ENCODE measurements at regions not wholly inside any gene's neighbourhood (a gene's known extent, or its start where the extent isn't known, plus 50 kb on each side); places are given as distances from the start of the nearest gene placed in this dataset.

DNA sequence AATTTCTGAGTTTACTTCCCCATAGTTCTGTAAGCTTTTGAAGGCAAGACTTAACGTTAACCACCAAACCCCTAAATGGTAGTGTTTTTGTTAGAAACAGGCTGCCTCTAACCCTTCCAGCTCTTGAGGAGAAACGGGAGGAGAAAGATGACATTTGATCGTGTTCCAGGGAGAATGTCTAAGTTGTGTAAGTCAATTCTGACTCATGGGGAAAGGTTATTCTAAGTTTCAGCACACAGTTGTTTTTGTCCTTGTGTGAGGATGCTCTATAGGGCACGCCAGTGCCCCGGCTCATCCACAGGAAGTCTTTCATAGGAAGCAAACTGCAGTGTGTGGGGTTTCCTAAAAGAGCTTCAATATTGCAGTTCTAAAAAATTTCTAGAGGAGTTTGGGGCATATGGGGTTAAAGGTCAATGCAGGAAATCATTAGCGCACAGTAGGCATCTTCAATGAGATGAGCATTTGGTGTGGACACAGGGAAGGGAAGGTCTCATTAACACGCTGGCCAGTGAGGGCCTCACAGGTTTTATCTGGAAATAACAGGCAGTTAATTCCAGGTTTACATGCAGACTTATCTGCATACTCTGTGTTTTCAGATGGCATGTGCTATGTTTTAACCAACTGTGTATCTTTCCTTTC, 638.2 kb upstream of the IGFBP3 start:
- H2AFZ ChIP-seq (replicated peaks), result no peak overlapping the region
- Mint-ChIP-seq H3K9me3 (peaks cover 17% of the 10 kb centered on the region), H3K36me3 (no peaks in the 10 kb centered on the region), H3K4me1 (peaks cover 16% of the 10 kb centered on the region), H3K4me3 (no peak overlapping the region), H3K27ac (no peak overlapping the region), H3K27me3 (ENCODE audit: insufficient read depth, low read depth) (no peaks in the 10 kb centered on the region)
- DNase-seq (ENCODE audit: low spot score), result no peak
- TF ChIP-seq, protein P1, sequence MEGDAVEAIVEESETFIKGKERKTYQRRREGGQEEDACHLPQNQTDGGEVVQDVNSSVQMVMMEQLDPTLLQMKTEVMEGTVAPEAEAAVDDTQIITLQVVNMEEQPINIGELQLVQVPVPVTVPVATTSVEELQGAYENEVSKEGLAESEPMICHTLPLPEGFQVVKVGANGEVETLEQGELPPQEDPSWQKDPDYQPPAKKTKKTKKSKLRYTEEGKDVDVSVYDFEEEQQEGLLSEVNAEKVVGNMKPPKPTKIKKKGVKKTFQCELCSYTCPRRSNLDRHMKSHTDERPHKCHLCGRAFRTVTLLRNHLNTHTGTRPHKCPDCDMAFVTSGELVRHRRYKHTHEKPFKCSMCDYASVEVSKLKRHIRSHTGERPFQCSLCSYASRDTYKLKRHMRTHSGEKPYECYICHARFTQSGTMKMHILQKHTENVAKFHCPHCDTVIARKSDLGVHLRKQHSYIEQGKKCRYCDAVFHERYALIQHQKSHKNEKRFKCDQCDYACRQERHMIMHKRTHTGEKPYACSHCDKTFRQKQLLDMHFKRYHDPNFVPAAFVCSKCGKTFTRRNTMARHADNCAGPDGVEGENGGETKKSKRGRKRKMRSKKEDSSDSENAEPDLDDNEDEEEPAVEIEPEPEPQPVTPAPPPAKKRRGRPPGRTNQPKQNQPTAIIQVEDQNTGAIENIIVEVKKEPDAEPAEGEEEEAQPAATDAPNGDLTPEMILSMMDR (IDR thresholded peaks at IDR 0.05), result no peak
- no peak for TF ChIP-seq EZH2phosphoT487 (IDR thresholded peaks at IDR 0.05)
- no peak for TF ChIP-seq EZH2 (IDR thresholded peaks at IDR 0.05)
- H3K4me3 ChIP-seq, result no peak overlapping the region
- no peaks in the 10 kb centered on the region for H4K20me1 ChIP-seq (ENCODE audit: low read depth)
- no peaks in the 10 kb centered on the region for H3K36me3 ChIP-seq
- no peaks in the 10 kb centered on the region for H3K9me3 ChIP-seq (ENCODE audit: low read depth)
- H3F3A ChIP-seq (ENCODE audit: low read depth), result no peaks in the 10 kb centered on the region
- no peaks in the 10 kb centered on the region for H3K27me3 ChIP-seq
- H3K4me2 ChIP-seq, result no peak overlapping the region
- H3K27ac ChIP-seq, result no peak overlapping the region
- H3K79me2 ChIP-seq (ENCODE audit: low read depth), result no peaks in the 10 kb centered on the region
- no peak overlapping the region for H3K9ac ChIP-seq
- H3K4me1 ChIP-seq, result no peaks in the 10 kb centered on the region

DNA sequence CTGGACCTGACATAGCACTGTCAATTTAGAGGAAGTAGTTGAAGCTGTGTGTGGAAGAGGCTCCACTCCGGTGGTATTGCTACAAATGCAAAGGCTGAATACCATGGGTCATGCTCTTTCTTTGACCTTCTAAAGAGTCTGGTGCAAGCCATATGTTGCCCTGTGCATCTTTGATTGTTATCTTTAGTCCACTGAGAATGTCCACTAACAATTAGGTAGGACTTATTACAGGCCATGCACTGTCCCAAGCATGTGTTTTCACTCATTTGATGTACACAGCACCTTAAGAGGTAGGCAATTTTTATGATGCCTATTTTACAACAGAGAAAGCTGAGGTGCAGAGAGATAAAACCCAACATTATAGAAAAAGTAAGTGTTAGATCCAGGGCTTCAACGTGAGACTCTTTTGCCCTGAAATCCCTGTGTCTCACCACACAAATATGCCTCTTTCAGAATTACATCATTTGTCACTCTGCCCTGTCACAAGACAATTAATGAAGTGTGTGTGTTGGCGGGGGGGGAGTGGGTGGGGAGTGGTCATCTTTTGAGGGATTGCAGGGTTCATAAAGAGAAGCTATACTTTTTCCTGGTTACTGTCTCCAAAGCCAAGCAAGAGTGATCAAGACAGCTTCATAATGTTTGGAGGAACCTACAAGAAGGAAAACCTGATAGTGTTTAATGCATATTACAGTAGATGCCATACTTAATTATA, 637.6 kb upstream of the IGFBP3 start:
- H3F3A ChIP-seq (ENCODE audit: low read depth), result no peaks in the 10 kb centered on the region
- H3K4me3 Mint-ChIP-seq, result no peak overlapping the region
- no peaks in the 10 kb centered on the region for H3K36me3 ChIP-seq
- no peak overlapping the region for H3K27ac ChIP-seq
- H3K27ac Mint-ChIP-seq, result no peak overlapping the region
- no peaks in the 10 kb centered on the region for H3K79me2 ChIP-seq (ENCODE audit: low read depth)
- no peaks in the 10 kb centered on the region for H3K36me3 Mint-ChIP-seq
- no peak overlapping the region for H3K4me3 ChIP-seq
- H3K27me3 Mint-ChIP-seq (ENCODE audit: insufficient read depth, low read depth), result no peaks in the 10 kb centered on the region
- no peak overlapping the region for H3K9ac ChIP-seq
- no peak overlapping the region for H2AFZ ChIP-seq (replicated peaks)
- H3K9me3 ChIP-seq (ENCODE audit: low read depth), result no peaks in the 10 kb centered on the region
- H3K4me1 Mint-ChIP-seq, result peaks cover 16% of the 10 kb centered on the region
- H3K9me3 Mint-ChIP-seq, result peaks cover 14% of the 10 kb centered on the region
- H3K4me1 ChIP-seq, result no peaks in the 10 kb centered on the region
- no peak overlapping the region for H3K4me2 ChIP-seq
- DNase-seq (ENCODE audit: low spot score), result no peak
- no peaks in the 10 kb centered on the region for H3K27me3 ChIP-seq
- no peak for TF ChIP-seq EZH2phosphoT487 (IDR thresholded peaks at IDR 0.05)
- TF ChIP-seq, protein P1 (IDR thresholded peaks at IDR 0.05), result no peak
- no peak for TF ChIP-seq EZH2 (IDR thresholded peaks at IDR 0.05)
- H4K20me1 ChIP-seq (ENCODE audit: low read depth), result no peaks in the 10 kb centered on the region

- DNase-seq (ENCODE audit: low spot score), result no peak
- Mint-ChIP-seq H3K9me3 (peaks cover 13% of the 10 kb centered on the region), H3K4me3 (no peak overlapping the region), H3K27me3 (ENCODE audit: insufficient read depth, low read depth) (no peaks in the 10 kb centered on the region), H3K4me1 (peaks cover 16% of the 10 kb centered on the region), H3K36me3 (no peaks in the 10 kb centered on the region), H3K27ac (no peak overlapping the region)
- Histone ChIP-seq H3K27ac (no peak overlapping the region), H3K4me3 (no peak overlapping the region), H3K27me3 (no peaks in the 10 kb centered on the region), H3K4me1 (no peaks in the 10 kb centered on the region), H3K36me3 (no peaks in the 10 kb centered on the region), H3F3A (ENCODE audit: low read depth) (no peaks in the 10 kb centered on the region), H3K9ac (no peak overlapping the region), H3K79me2 (ENCODE audit: low read depth) (no peaks in the 10 kb centered on the region), H4K20me1 (ENCODE audit: low read depth) (no peaks in the 10 kb centered on the region), H3K4me2 (no peak overlapping the region), H2AFZ (replicated peaks) (no peak overlapping the region), H3K9me3 (ENCODE audit: low read depth) (no peaks in the 10 kb centered on the region)
- TF ChIP-seq EZH2 (IDR thresholded peaks at IDR 0.05) (no peak), EZH2phosphoT487 (IDR thresholded peaks at IDR 0.05) (no peak)
- TF ChIP-seq, protein P1 (IDR thresholded peaks at IDR 0.05), result no peak
Observed at GRCh38 chr7:46557781-46558180, 636.7 kb upstream of the IGFBP3 start.
